ENCODE measurements at regions not wholly inside any gene's neighbourhood (a gene's known extent, or its start where the extent isn't known, plus 50 kb on each side); places are given as distances from the start of the nearest gene placed in this dataset.

DNA sequence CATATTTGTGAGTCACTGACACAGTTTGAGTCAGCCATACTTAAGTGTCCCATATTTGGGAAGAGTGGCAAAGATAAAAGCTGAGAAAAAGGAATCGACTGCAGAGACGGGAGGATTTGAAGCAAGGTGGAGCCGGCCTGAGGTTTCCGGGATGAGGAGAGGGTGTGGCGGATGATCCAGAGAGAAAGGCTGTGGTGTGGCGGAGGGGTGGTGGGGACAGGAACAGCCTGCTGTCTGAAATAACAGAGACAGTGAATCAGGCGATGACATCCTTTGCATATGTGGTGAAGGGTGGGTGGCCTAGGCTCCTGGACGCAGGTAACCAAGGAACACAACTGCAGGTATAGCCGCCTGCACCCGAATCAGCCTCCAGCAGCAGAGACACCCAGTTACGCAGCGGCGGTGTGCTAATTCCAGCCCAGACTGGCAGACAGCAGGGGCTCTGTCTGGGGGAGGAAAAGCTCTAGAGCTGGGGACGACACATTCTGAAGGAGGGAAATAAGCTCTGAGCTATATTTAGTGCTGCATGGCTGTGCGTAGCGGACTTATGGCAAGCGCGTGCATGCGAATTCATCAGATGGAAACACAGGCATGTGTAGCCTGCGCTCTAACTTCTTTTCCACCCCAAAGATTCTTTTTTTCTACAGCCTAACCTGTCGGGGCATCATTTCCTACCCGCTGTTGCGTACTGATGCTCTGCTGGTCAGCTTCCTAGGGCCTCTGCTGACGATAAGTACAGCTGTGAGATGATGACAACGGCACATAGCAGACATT lies 62.7 kb upstream of the BARX2 start:
- TF ChIP-seq, protein P1, sequence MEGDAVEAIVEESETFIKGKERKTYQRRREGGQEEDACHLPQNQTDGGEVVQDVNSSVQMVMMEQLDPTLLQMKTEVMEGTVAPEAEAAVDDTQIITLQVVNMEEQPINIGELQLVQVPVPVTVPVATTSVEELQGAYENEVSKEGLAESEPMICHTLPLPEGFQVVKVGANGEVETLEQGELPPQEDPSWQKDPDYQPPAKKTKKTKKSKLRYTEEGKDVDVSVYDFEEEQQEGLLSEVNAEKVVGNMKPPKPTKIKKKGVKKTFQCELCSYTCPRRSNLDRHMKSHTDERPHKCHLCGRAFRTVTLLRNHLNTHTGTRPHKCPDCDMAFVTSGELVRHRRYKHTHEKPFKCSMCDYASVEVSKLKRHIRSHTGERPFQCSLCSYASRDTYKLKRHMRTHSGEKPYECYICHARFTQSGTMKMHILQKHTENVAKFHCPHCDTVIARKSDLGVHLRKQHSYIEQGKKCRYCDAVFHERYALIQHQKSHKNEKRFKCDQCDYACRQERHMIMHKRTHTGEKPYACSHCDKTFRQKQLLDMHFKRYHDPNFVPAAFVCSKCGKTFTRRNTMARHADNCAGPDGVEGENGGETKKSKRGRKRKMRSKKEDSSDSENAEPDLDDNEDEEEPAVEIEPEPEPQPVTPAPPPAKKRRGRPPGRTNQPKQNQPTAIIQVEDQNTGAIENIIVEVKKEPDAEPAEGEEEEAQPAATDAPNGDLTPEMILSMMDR (IDR thresholded peaks at IDR 0.05): no peak
- TF ChIP-seq POLR2A (IDR thresholded peaks at IDR 0.05): no peak
- WGBS, 4 donors: 27 to 39% (median 32%) methylated on average over 23 to 25 of the region's 25 CpGs
- H3K27ac ChIP-seq: peak overlapping the region in 1 of 12 donors; percentile 3
- peaks cover 0 to under 1% (median 0%) of the 10 kb centered on the region in 9 donors for H3K27me3 ChIP-seq
- ATAC-seq (peak; percentile 60 to 73 (median 72)), DNase-seq (no peak)
- intact Hi-C loops (cut with DNase I): no loop called here
- H3K4me3 ChIP-seq: peak overlapping the region in 10 of 12 donors; percentile 11 to 43 (median 30)
- H3K36me3 ChIP-seq: no peaks in the 10 kb centered on the region
- H3K9me3 ChIP-seq: no peaks in the 10 kb centered on the region
- H3K4me1 ChIP-seq: peaks cover 0 to 18% (median 6%) of the 10 kb centered on the region in 12 donors

DNA sequence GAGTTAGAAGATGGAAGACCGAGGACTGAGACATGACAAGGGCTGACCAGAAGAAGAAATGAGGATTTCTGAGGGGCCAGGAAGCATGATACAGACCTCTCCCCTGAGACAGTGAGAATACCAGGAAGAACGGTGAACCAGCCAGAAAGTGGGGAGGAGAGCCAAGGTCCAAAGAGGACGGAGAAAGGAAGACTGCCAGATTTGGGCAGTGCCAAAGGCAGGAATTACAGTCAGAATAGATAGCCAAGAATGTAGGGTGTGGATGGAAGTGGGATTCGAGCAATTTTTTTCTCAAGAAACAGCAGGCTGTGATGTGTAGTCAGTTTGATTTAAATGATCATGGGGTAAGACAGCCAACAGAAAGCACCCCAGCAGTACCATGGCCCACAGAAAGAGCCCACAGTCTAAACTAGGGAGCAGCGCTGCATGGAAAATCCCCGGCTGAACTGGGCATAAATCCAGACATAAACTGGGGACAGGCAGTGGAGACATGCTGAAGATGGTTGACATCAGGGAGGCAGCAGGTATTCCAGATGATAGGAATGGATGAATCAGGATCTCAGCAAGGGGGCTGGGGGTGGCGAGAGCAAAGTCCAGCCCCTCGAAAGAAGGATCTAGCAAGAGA lies 67.3 kb upstream of the BARX2 start:
- peaks cover 0 to 9% (median 0%) of the 10 kb centered on the region in 9 donors for H3K27me3 ChIP-seq
- peaks cover 0 to 8% (median 4%) of the 10 kb centered on the region in 12 donors for H3K4me1 ChIP-seq
- H3K9me3 ChIP-seq: peaks cover 0 to 9% (median 0%) of the 10 kb centered on the region in 12 donors
- intact Hi-C loops (cut with DNase I): no loop called here
- TF ChIP-seq POLR2A (IDR thresholded peaks at IDR 0.05): no peak
- TF ChIP-seq, protein P1 (IDR thresholded peaks at IDR 0.05): no peak
- no peak overlapping the region for H3K4me3 ChIP-seq
- WGBS, 4 donors: 62 to 73% (median 67%) methylated on average over 8 of the region's 8 CpGs
- no peaks in the 10 kb centered on the region for H3K36me3 ChIP-seq
- no peak for ATAC-seq
- no peak overlapping the region for H3K27ac ChIP-seq
- DNase-seq: no peak

DNA sequence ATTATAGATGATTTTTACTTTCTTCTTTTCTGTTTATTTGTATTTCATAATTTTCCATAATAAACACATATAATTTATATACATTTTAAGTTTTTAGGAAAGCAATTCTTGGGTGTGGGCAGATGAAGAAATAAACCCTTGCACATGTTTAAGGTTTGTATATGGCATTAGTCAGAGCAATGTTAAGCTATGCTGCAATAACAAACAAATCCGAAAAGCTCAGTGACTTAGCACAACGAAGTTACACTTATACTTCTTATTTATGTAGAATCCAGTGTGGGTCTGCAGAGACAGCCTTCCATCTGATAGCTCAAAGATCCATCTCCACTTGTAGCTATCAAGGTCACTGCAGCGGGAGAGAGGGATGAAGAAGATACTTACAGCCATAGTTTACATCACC lies 68.5 kb upstream of the BARX2 start:
- TF ChIP-seq POLR2A (IDR thresholded peaks at IDR 0.05): no peak
- TF ChIP-seq, protein P1 (IDR thresholded peaks at IDR 0.05): no peak
- DNase-seq: no peak
- no peak overlapping the region for H3K4me3 ChIP-seq
- no peaks in the 10 kb centered on the region for H3K4me1 ChIP-seq
- H3K27me3 ChIP-seq: peaks cover 0 to 16% (median 0%) of the 10 kb centered on the region in 9 donors
- intact Hi-C loops (cut with DNase I): no loop called here
- no peak overlapping the region for H3K27ac ChIP-seq
- H3K36me3 ChIP-seq: no peaks in the 10 kb centered on the region
- peaks cover 0 to 9% (median 0%) of the 10 kb centered on the region in 12 donors for H3K9me3 ChIP-seq
- ATAC-seq: no peak
- 85 to 92% (median 91%) methylated on average over 3 of the region's 3 CpGs for WGBS, 4 donors

DNA sequence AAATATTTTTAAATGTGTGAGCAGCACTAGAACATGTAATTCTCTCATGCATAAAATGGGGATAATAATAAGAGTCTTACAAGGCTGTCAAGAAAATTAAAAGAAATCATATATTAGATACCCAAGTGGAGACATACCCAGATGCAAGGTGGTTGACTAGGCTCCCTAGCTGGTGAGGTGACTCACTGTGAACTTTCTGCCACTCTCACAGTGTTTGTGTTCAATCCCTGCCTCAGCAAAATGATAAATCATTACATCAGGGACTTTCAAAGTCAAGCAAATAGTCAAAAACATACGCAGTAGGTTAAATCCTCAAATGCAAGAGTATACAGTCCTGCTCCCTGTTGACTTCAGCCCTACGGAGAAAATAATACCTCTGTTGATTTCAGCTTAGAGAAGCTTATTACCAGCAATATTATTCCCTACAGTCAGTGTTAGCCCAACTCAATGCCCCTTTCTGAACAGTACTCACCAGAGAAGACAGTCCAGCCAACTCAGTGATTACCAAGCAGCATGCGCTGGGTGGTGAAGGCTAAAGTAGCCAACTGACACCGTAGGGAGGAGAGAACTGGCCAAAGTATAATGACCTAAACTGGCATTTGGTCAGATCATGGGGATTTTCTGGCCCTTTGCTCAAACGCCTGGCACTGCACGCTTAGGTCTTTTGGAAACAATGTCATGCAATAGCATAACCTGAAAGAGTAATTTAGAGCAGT lies 73.1 kb upstream of the BARX2 start:
- 89 to 93% (median 89%) methylated on average over 6 of the region's 6 CpGs for WGBS, 4 donors
- no peak overlapping the region for H3K4me3 ChIP-seq
- intact Hi-C loops (cut with DNase I): no loop called here
- H3K36me3 ChIP-seq: no peaks in the 10 kb centered on the region
- no peak for DNase-seq
- H3K27me3 ChIP-seq: peaks cover 0 to 22% (median 0%) of the 10 kb centered on the region in 9 donors
- H3K4me1 ChIP-seq: no peaks in the 10 kb centered on the region
- peaks cover 0 to 6% (median 0%) of the 10 kb centered on the region in 12 donors for H3K9me3 ChIP-seq
- no peak for ATAC-seq
- H3K27ac ChIP-seq: no peak overlapping the region
- TF ChIP-seq POLR2A (IDR thresholded peaks at IDR 0.05): no peak

Measured in heart left ventricle (tissue), 16 donors.